ENCODE measurements at regions not wholly inside any gene's neighbourhood (a gene's known extent, or its start where the extent isn't known, plus 50 kb on each side); places are given as distances from the start of the nearest gene placed in this dataset.

DNA sequence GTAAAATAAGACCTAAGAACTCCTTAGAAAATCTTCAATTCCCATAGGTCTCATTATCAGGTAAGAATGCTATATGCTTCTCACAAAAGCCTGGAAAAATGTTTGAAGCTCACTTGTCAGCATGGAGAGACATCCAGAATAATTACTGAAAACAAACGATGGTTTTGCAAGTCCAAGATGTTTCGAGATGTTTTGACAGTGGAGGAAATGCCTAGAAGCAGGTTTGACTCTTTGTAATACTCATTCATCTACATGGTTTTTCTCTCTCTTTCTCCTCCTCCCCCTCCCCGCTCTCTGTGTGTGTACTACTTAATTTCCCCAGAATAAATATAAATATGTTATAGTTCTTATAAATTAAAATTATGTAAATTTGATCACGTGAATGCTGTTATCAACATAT, 131.9 kb upstream of the NR3C2 start:
- no peaks in the 10 kb centered on the region for H3K79me2 ChIP-seq (ENCODE audit: control insufficient read depth, low read length)
- no peaks in the 10 kb centered on the region for H3K4me1 ChIP-seq (ENCODE audit: control insufficient read depth, low read length)
- TF ChIP-seq EZH2phosphoT487 (IDR thresholded peaks at IDR 0.05; ENCODE audit: borderline replicate concordance, low read length), result no peak
- TF ChIP-seq, protein P1, sequence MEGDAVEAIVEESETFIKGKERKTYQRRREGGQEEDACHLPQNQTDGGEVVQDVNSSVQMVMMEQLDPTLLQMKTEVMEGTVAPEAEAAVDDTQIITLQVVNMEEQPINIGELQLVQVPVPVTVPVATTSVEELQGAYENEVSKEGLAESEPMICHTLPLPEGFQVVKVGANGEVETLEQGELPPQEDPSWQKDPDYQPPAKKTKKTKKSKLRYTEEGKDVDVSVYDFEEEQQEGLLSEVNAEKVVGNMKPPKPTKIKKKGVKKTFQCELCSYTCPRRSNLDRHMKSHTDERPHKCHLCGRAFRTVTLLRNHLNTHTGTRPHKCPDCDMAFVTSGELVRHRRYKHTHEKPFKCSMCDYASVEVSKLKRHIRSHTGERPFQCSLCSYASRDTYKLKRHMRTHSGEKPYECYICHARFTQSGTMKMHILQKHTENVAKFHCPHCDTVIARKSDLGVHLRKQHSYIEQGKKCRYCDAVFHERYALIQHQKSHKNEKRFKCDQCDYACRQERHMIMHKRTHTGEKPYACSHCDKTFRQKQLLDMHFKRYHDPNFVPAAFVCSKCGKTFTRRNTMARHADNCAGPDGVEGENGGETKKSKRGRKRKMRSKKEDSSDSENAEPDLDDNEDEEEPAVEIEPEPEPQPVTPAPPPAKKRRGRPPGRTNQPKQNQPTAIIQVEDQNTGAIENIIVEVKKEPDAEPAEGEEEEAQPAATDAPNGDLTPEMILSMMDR (IDR thresholded peaks at IDR 0.05; ENCODE audit: low read depth, low read length, poor library complexity, severe bottlenecking), result no peak
- no peaks in the 10 kb centered on the region for H3K36me3 ChIP-seq (ENCODE audit: control insufficient read depth, low read length)
- no peak overlapping the region for H3K27ac ChIP-seq (ENCODE audit: low read depth, low read length)
- no peaks in the 10 kb centered on the region for H3F3A ChIP-seq (ENCODE audit: control insufficient read depth, insufficient read depth)
- no peaks in the 10 kb centered on the region for H4K20me1 ChIP-seq (ENCODE audit: control insufficient read depth, insufficient read depth, low read depth, low read length)
- no peak overlapping the region for H3K4me3 ChIP-seq (ENCODE audit: low read length)
- H3K9me3 ChIP-seq (ENCODE audit: control insufficient read depth, insufficient read depth, low read length), result peaks cover 2% of the 10 kb centered on the region; the same call in 1 of the 2 replicates
- H3K27me3 ChIP-seq (ENCODE audit: control insufficient read depth, low read length), result no peaks in the 10 kb centered on the region
- no peaks in the 10 kb centered on the region for H3K9me2 ChIP-seq (replicated peaks; ENCODE audit: control insufficient read depth, low read length)
- no peak overlapping the region for H3K4me2 ChIP-seq (ENCODE audit: low read length)

DNA sequence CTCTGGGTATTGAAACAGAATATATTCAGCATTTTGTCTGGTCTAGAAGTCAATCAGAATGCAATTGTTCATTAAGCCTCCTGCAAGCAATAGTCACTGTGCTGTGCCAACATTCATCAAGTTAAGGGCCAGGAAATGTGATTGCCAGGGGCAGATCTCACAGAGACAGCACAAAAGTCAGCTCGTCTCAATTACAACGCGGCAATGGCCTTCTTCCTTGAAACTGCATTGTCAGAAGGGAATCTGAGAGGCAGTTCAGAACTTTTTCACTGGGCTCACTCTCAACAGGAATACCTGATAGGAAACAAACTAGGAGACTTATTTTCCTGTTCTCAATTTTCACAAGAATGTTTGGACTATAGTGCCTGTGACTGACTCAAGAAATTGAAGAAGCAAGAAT, 131.1 kb upstream of the NR3C2 start:
- no peaks in the 10 kb centered on the region for H3K27me3 ChIP-seq (ENCODE audit: control insufficient read depth, low read length)
- no peaks in the 10 kb centered on the region for H3F3A ChIP-seq (ENCODE audit: control insufficient read depth, insufficient read depth)
- H4K20me1 ChIP-seq (ENCODE audit: control insufficient read depth, insufficient read depth, low read depth, low read length), result no peaks in the 10 kb centered on the region
- H3K9me2 ChIP-seq (replicated peaks; ENCODE audit: control insufficient read depth, low read length), result no peaks in the 10 kb centered on the region
- TF ChIP-seq, protein P1 (IDR thresholded peaks at IDR 0.05; ENCODE audit: low read depth, low read length, poor library complexity, severe bottlenecking), result no peak
- TF ChIP-seq EZH2phosphoT487 (IDR thresholded peaks at IDR 0.05; ENCODE audit: borderline replicate concordance, low read length), result no peak
- H3K79me2 ChIP-seq (ENCODE audit: control insufficient read depth, low read length), result no peaks in the 10 kb centered on the region
- no peak overlapping the region for H3K27ac ChIP-seq (ENCODE audit: low read depth, low read length)
- H3K9me3 ChIP-seq (ENCODE audit: control insufficient read depth, insufficient read depth, low read length), result peaks cover 2% of the 10 kb centered on the region; the same call in 1 of the 2 replicates
- no peaks in the 10 kb centered on the region for H3K4me1 ChIP-seq (ENCODE audit: control insufficient read depth, low read length)
- H3K36me3 ChIP-seq (ENCODE audit: control insufficient read depth, low read length), result no peaks in the 10 kb centered on the region
- no peak overlapping the region for H3K4me2 ChIP-seq (ENCODE audit: low read length)
- no peak overlapping the region for H3K4me3 ChIP-seq (ENCODE audit: low read length)

DNA sequence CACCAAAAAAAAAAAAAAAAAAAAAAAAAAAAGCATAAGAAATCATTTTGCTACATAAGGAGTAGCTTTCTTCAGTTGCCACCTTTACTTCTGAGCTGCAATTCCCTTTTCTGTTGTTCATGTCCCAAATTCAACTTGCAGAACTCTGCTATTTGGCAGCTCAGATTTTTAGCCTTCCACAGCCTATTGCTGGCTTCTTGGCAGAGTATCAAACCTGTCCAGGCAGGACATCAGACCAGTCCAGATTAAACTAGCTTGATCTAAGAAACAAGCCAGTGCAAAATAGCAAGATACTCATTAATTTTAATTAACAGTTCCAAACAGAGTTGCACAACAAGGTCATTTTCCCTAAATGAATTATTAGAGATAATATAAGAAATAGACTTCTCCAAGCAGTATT, 123.6 kb upstream of the NR3C2 start:
- H3K36me3 ChIP-seq (ENCODE audit: control insufficient read depth, low read length), result no peaks in the 10 kb centered on the region
- no peaks in the 10 kb centered on the region for H3F3A ChIP-seq (ENCODE audit: control insufficient read depth, insufficient read depth)
- no peaks in the 10 kb centered on the region for H3K27me3 ChIP-seq (ENCODE audit: control insufficient read depth, low read length)
- TF ChIP-seq EZH2phosphoT487 (IDR thresholded peaks at IDR 0.05; ENCODE audit: borderline replicate concordance, low read length), result no peak
- TF ChIP-seq, protein P1 (IDR thresholded peaks at IDR 0.05; ENCODE audit: low read depth, low read length, poor library complexity, severe bottlenecking), result no peak
- H3K4me3 ChIP-seq (ENCODE audit: low read length), result no peak overlapping the region
- H3K4me1 ChIP-seq (ENCODE audit: control insufficient read depth, low read length), result no peaks in the 10 kb centered on the region
- no peak overlapping the region for H3K27ac ChIP-seq (ENCODE audit: low read depth, low read length)
- no peaks in the 10 kb centered on the region for H4K20me1 ChIP-seq (ENCODE audit: control insufficient read depth, insufficient read depth, low read depth, low read length)
- H3K4me2 ChIP-seq (ENCODE audit: low read length), result no peak overlapping the region
- no peaks in the 10 kb centered on the region for H3K9me2 ChIP-seq (replicated peaks; ENCODE audit: control insufficient read depth, low read length)
- H3K79me2 ChIP-seq (ENCODE audit: control insufficient read depth, low read length), result no peaks in the 10 kb centered on the region
- H3K9me3 ChIP-seq (ENCODE audit: control insufficient read depth, insufficient read depth, low read length), result peaks cover 2% of the 10 kb centered on the region; the same call in 1 of the 2 replicates
